GM23338 (cell line): ENCODE measurements at regions not wholly inside any gene's neighbourhood (a gene's known extent, or its start where the extent isn't known, plus 50 kb on each side); places are given as distances from the start of the nearest gene placed in this dataset.
A peak's percentile ranks its signal among the peaks of the same experiment; 100 is the strongest.

Experiments
- ATAC-seq: fragments of 200-7000 bp; cut with Tn5 transposase; 3 replicates; pipeline ENCODE4 v1.9.1; 2020
- DNase-seq: peaks from one replicate; pipeline ENCODE4 v3.0.0-alpha.2; 2015; ENCODE audit warnings: low spot score
- H2AFZ ChIP-seq: fragments of 200-600 bp; sonication (generic); 2 replicates; pipeline ENCODE4 v1.8.0; 2016; ENCODE audit warnings: antibody characterized with exemption, mild to moderate bottlenecking, moderate library complexity
- H3F3A ChIP-seq: fragments of 200-600 bp; sonication (generic); replicated peaks from 2 replicates; pipeline ENCODE4 v1.8.0; 2017; ENCODE audit warnings: antibody characterized with exemption, mixed run types, low read depth
- H3K27ac ChIP-seq: fragments of 200-600 bp; sonication (generic); 2 replicates; pipeline ENCODE4 v1.6.1; 2016; ENCODE audit warnings: low read depth
- H3K27me3 ChIP-seq: fragments of 200-600 bp; sonication (generic); 2 replicates; pipeline ENCODE4 v1.8.0; 2016; ENCODE audit warnings: mild to moderate bottlenecking, mixed run types, moderate library complexity; ENCODE audit not compliant: insufficient read depth
- H3K36me3 ChIP-seq: fragments of 200-600 bp; sonication (generic); 2 replicates; pipeline ENCODE4 v1.8.0; 2016; ENCODE audit warnings: mild to moderate bottlenecking; ENCODE audit not compliant: insufficient read depth
- H3K4me1 ChIP-seq: fragments of 200-600 bp; sonication (generic); 2 replicates; pipeline ENCODE4 v1.8.0; 2016; ENCODE audit warnings: mild to moderate bottlenecking, moderate library complexity; ENCODE audit not compliant: insufficient read depth
- H3K4me2 ChIP-seq: fragments of 200-600 bp; sonication (generic); 2 replicates; pipeline ENCODE4 v1.7.1; 2017; ENCODE audit warnings: mixed run types
- H3K4me3 ChIP-seq: fragments of 200-600 bp; sonication (generic); 2 replicates; pipeline ENCODE4 v1.6.1; 2016; ENCODE audit warnings: mixed run types
- H3K79me2 ChIP-seq: fragments of 200-600 bp; sonication (generic); replicated peaks from 2 replicates; pipeline ENCODE4 v1.8.0; 2017; ENCODE audit warnings: mild to moderate bottlenecking; ENCODE audit not compliant: insufficient read depth
- H3K9me2 ChIP-seq: fragments of 200-600 bp; sonication (generic); 2 replicates; pipeline ENCODE4 v1.8.0; 2017; ENCODE audit not compliant: insufficient read depth
- H4K20me1 ChIP-seq: fragments of 200-600 bp; sonication (generic); replicated peaks from 2 replicates; pipeline ENCODE4 v1.8.0; 2017; ENCODE audit warnings: mild to moderate bottlenecking; ENCODE audit not compliant: insufficient read depth
- H3K27ac Mint-ChIP-seq: 2 replicates; pipeline ENCODE4 v1.8.0; 2020; ENCODE audit warnings: inconsistent platforms, mild to moderate bottlenecking, moderate library complexity, mixed read lengths
- H3K27me3 Mint-ChIP-seq: 3 replicates; pipeline ENCODE4 v1.8.0; 2022; ENCODE audit warnings: low read depth, mild to moderate bottlenecking, moderate library complexity, mixed read lengths, inconsistent platforms; ENCODE audit not compliant: insufficient read depth, poor library complexity
- H3K36me3 Mint-ChIP-seq: 3 replicates; pipeline ENCODE4 v1.8.0; 2021; ENCODE audit warnings: low read depth, mild to moderate bottlenecking, inconsistent platforms, moderate library complexity, mixed read lengths
- H3K4me1 Mint-ChIP-seq: 3 replicates; pipeline ENCODE4 v1.8.0; 2020; ENCODE audit warnings: mild to moderate bottlenecking, inconsistent platforms, mixed read lengths
- H3K4me3 Mint-ChIP-seq: 3 replicates; pipeline ENCODE4 v1.8.0; 2021; ENCODE audit warnings: moderate library complexity, mild to moderate bottlenecking, inconsistent platforms, mixed read lengths
- H3K9me3 Mint-ChIP-seq: 3 replicates; pipeline ENCODE4 v1.8.0; 2020; ENCODE audit warnings: moderate library complexity, mild to moderate bottlenecking, inconsistent platforms, mixed read lengths
- CREB1 ChIP-seq: fragments of 250-450 bp; sonication (Bioruptor Pico); IDR thresholded peaks from 2 replicates; pipeline ENCODE4 v1.5.0; 2020; ENCODE audit warnings: low read depth, mild to moderate bottlenecking, moderate library complexity
- ETS1 ChIP-seq: IDR thresholded peaks from 2 replicates; pipeline ENCODE4 v1.6.1; 2016; ENCODE audit warnings: antibody characterized with exemption
- EZH2 ChIP-seq: fragments of 200-600 bp; sonication (generic); IDR thresholded peaks from one replicate; pipeline ENCODE4 v1.8.0; 2017; ENCODE audit warnings: antibody characterized with exemption, mild to moderate bottlenecking, low read depth; ENCODE audit not compliant: unreplicated experiment
- JUNB ChIP-seq: IDR thresholded peaks from one replicate; pipeline ENCODE4 v1.6.1; 2016; ENCODE audit warnings: antibody characterized with exemption; ENCODE audit not compliant: unreplicated experiment
- STAT1 ChIP-seq: IDR thresholded peaks from one replicate; pipeline ENCODE4 v1.6.1; 2016; ENCODE audit warnings: antibody characterized with exemption; ENCODE audit not compliant: unreplicated experiment
- ZNF114 ChIP-seq: fragments of 250-450 bp; sonication (Bioruptor Pico); IDR thresholded peaks from 2 replicates; pipeline ENCODE4 v1.5.0; 2020; ENCODE audit warnings: mild to moderate bottlenecking, moderate library complexity
- TF ChIP-seq, protein P1 (sequence below): IDR thresholded peaks from one replicate; pipeline ENCODE4 v1.6.1; 2018; ENCODE audit warnings: antibody characterized with exemption; ENCODE audit not compliant: unreplicated experiment
- TF ChIP-seq, protein P2 (sequence below), 2 experiments: fragments of 200-600 bp in 1 of 2; sonication (generic) in 1 of 2; conservative IDR thresholded peaks; 2 replicates each; pipeline versions ENCODE4 v1.5.1 to v1.6.1; 2016 to 2017; ENCODE audit warnings: antibody characterized with exemption in 2 of 2, low read depth in 2 of 2, mild to moderate bottlenecking in 2 of 2, moderate library complexity in 1 of 2

DNA sequence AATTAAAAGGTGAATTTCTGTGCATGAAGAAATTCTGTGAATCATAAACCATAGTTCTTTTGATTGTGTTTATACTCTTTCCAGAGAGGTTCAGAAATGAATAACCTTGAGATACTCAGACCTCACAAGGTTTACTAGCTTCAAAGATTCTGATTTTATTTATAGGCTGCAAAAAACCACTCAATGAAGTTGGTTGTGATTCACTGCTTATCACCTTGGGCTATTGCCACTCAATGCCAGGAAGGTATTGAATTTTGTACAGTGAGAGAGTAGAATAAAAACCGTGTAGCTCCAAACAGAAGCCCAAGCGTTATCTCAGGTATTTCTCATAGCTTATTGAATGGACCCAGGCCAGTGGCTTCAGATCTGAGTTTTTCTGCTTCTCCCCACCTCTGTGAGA, 118.7 kb downstream of the FHIP1A start (continued):
- TF ChIP-seq JUNB (no peak), CREB1 (CRISPR knock-in tag) (no peak), ETS1 (no peak), EZH2 (no peak), STAT1 (no peak), ZNF114 (CRISPR knock-in tag) (no peak)
- TF ChIP-seq, protein P1, sequence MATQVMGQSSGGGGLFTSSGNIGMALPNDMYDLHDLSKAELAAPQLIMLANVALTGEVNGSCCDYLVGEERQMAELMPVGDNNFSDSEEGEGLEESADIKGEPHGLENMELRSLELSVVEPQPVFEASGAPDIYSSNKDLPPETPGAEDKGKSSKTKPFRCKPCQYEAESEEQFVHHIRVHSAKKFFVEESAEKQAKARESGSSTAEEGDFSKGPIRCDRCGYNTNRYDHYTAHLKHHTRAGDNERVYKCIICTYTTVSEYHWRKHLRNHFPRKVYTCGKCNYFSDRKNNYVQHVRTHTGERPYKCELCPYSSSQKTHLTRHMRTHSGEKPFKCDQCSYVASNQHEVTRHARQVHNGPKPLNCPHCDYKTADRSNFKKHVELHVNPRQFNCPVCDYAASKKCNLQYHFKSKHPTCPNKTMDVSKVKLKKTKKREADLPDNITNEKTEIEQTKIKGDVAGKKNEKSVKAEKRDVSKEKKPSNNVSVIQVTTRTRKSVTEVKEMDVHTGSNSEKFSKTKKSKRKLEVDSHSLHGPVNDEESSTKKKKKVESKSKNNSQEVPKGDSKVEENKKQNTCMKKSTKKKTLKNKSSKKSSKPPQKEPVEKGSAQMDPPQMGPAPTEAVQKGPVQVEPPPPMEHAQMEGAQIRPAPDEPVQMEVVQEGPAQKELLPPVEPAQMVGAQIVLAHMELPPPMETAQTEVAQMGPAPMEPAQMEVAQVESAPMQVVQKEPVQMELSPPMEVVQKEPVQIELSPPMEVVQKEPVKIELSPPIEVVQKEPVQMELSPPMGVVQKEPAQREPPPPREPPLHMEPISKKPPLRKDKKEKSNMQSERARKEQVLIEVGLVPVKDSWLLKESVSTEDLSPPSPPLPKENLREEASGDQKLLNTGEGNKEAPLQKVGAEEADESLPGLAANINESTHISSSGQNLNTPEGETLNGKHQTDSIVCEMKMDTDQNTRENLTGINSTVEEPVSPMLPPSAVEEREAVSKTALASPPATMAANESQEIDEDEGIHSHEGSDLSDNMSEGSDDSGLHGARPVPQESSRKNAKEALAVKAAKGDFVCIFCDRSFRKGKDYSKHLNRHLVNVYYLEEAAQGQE: no peak
- TF ChIP-seq, protein P2, sequence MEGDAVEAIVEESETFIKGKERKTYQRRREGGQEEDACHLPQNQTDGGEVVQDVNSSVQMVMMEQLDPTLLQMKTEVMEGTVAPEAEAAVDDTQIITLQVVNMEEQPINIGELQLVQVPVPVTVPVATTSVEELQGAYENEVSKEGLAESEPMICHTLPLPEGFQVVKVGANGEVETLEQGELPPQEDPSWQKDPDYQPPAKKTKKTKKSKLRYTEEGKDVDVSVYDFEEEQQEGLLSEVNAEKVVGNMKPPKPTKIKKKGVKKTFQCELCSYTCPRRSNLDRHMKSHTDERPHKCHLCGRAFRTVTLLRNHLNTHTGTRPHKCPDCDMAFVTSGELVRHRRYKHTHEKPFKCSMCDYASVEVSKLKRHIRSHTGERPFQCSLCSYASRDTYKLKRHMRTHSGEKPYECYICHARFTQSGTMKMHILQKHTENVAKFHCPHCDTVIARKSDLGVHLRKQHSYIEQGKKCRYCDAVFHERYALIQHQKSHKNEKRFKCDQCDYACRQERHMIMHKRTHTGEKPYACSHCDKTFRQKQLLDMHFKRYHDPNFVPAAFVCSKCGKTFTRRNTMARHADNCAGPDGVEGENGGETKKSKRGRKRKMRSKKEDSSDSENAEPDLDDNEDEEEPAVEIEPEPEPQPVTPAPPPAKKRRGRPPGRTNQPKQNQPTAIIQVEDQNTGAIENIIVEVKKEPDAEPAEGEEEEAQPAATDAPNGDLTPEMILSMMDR (conservative IDR thresholded peaks at IDR 0.05; ENCODE audit: low read depth in 2 of 2): no peak

DNA sequence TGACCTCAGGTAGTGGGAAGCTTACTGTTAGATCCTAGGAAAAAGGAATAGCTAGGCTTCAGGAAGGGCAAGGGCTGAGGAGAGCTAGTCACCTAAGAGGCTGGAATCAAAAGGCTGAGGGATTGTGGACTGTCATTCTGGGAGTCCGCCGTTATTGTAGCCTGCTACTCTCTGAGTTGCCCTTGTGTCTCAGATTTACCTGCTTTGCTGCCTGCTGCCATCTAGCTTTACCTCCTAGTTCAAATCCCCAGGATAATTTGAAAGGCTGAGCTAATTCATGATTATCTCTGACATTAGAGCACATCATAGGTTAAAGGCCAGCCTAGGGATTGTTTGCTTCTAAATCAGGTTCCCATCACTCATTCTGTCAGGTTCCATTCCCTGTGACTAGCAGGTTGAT, 120.2 kb downstream of the FHIP1A start:
- peak; percentile 40 for ATAC-seq
- peaks cover 39% of the 10 kb centered on the region for H3K4me1 Mint-ChIP-seq

More for the DNA sequence above, 120.2 kb downstream of the FHIP1A start:
- peaks cover 17% of the 10 kb centered on the region for H3K9me3 Mint-ChIP-seq
- H3K27me3 Mint-ChIP-seq: peaks cover 2% of the 10 kb centered on the region
- Histone ChIP-seq H3K79me2 (peaks cover 46% of the 10 kb centered on the region), H3K4me1 (peaks cover 21% of the 10 kb centered on the region), H4K20me1 (no peaks in the 10 kb centered on the region), H3F3A (no peaks in the 10 kb centered on the region), H3K9me2 (no peaks in the 10 kb centered on the region), H3K27ac (no peak overlapping the region), H2AFZ (no peak overlapping the region), H3K4me2 (no peak overlapping the region), H3K4me3 (no peak overlapping the region), H3K27me3 (no peaks in the 10 kb centered on the region), H3K36me3 (no peaks in the 10 kb centered on the region)
- H3K36me3 Mint-ChIP-seq: peaks cover 31% of the 10 kb centered on the region; the same call in 2 of the 3 replicates
- H3K4me3 Mint-ChIP-seq: no peak overlapping the region
- TF ChIP-seq, protein P2 (conservative IDR thresholded peaks at IDR 0.05; ENCODE audit: low read depth in 2 of 2): peak in 1 of 2 experiments; percentile 53; a peak in 2 of 4 replicates
- TF ChIP-seq EZH2: no peak
- DNase-seq: no peak
- no peak overlapping the region for H3K27ac Mint-ChIP-seq
